ENCODE measurements at regions not wholly inside any gene's neighbourhood (a gene's known extent, or its start where the extent isn't known, plus 50 kb on each side); places are given as distances from the start of the nearest gene placed in this dataset.

- in situ Hi-C loops (cut with MboI) = no loop called here
- no peaks in the 10 kb centered on the region; the same call in 1 of the 2 replicates for H4K20me1 ChIP-seq (ENCODE audit: insufficient read depth)
- H3K27ac ChIP-seq = no peak overlapping the region
- no peak for DNase-seq
- H3K27me3 ChIP-seq (replicated peaks; ENCODE audit: insufficient read depth) = no peaks in the 10 kb centered on the region
- H3K36me3 ChIP-seq (ENCODE audit: low read depth) = no peaks in the 10 kb centered on the region
- no peaks in the 10 kb centered on the region for H3K4me1 ChIP-seq (ENCODE audit: insufficient read depth)
- H3K9me2 ChIP-seq (ENCODE audit: insufficient read depth) = no peaks in the 10 kb centered on the region
- no peak overlapping the region for H3K9ac ChIP-seq
- H3F3A ChIP-seq (ENCODE audit: insufficient read depth) = no peaks in the 10 kb centered on the region
- no peak overlapping the region for H2AFZ ChIP-seq
- 21 to 44% methylated on average over 1 of the region's 1 CpG for WGBS, 2 experiments (ENCODE audit: low coverage in 1 of 2, low lambda C conversion rate in 2 of 2, missing lambda C conversion rate in 2 of 2)
- H3K9me3 ChIP-seq (ENCODE audit: low read depth) = no peaks in the 10 kb centered on the region
- no peaks in the 10 kb centered on the region for H3K79me2 ChIP-seq (ENCODE audit: insufficient read depth)
- no peak overlapping the region for H3K4me2 ChIP-seq (ENCODE audit: unreplicated experiment)
- no peak overlapping the region for H3K4me3 ChIP-seq
- TF ChIP-seq EZH2phosphoT487 (IDR thresholded peaks at IDR 0.05; ENCODE audit: insufficient read depth, low read depth) (no peak), EZH2 (IDR thresholded peaks at IDR 0.05; ENCODE audit: insufficient read depth, poor library complexity, severe bottlenecking) (no peak)
Observed at GRCh38 chr5:50559955-50560354, 106.5 kb upstream of the PARP8 start.

- Histone ChIP-seq H3K27me3 (replicated peaks; ENCODE audit: insufficient read depth) (no peaks in the 10 kb centered on the region), H3K9ac (no peak overlapping the region), H3K9me2 (ENCODE audit: insufficient read depth) (no peaks in the 10 kb centered on the region), H3K4me2 (ENCODE audit: unreplicated experiment) (no peak overlapping the region), H3K4me3 (no peak overlapping the region), H2AFZ (no peak overlapping the region), H3F3A (ENCODE audit: insufficient read depth) (no peaks in the 10 kb centered on the region), H4K20me1 (ENCODE audit: insufficient read depth) (no peaks in the 10 kb centered on the region; the same call in 1 of the 2 replicates), H3K27ac (no peak overlapping the region), H3K79me2 (ENCODE audit: insufficient read depth) (no peaks in the 10 kb centered on the region), H3K9me3 (ENCODE audit: low read depth) (no peaks in the 10 kb centered on the region), H3K36me3 (ENCODE audit: low read depth) (no peaks in the 10 kb centered on the region), H3K4me1 (ENCODE audit: insufficient read depth) (no peaks in the 10 kb centered on the region)
- DNase-seq = no peak
- in situ Hi-C loops (cut with MboI) = no loop called here
- TF ChIP-seq EZH2phosphoT487 (IDR thresholded peaks at IDR 0.05; ENCODE audit: insufficient read depth, low read depth) (no peak), EZH2 (IDR thresholded peaks at IDR 0.05; ENCODE audit: insufficient read depth, poor library complexity, severe bottlenecking) (no peak)
- WGBS, 2 experiments (ENCODE audit: low coverage in 1 of 2, low lambda C conversion rate in 2 of 2, missing lambda C conversion rate in 2 of 2) = 26 to 28% methylated on average over 2 of the region's 2 CpGs
Observed at GRCh38 chr5:50562694-50563093, 103.7 kb upstream of the PARP8 start.

- Histone ChIP-seq H3K79me2 (ENCODE audit: insufficient read depth) (no peaks in the 10 kb centered on the region), H3K36me3 (ENCODE audit: low read depth) (no peaks in the 10 kb centered on the region), H3K27me3 (replicated peaks; ENCODE audit: insufficient read depth) (no peaks in the 10 kb centered on the region), H3K4me1 (ENCODE audit: insufficient read depth) (no peaks in the 10 kb centered on the region), H3K9me3 (ENCODE audit: low read depth) (no peaks in the 10 kb centered on the region), H3K9ac (no peak overlapping the region), H3K4me2 (ENCODE audit: unreplicated experiment) (no peak overlapping the region), H3K4me3 (no peak overlapping the region), H3K9me2 (ENCODE audit: insufficient read depth) (no peaks in the 10 kb centered on the region), H3F3A (ENCODE audit: insufficient read depth) (no peaks in the 10 kb centered on the region), H4K20me1 (ENCODE audit: insufficient read depth) (no peaks in the 10 kb centered on the region; the same call in 1 of the 2 replicates), H2AFZ (no peak overlapping the region), H3K27ac (no peak overlapping the region)
- no peak for DNase-seq
- no peak for TF ChIP-seq EZH2phosphoT487 (IDR thresholded peaks at IDR 0.05; ENCODE audit: insufficient read depth, low read depth)
- in situ Hi-C loops (cut with MboI) = no loop called here
- WGBS, 2 experiments (ENCODE audit: low coverage in 1 of 2, low lambda C conversion rate in 2 of 2, missing lambda C conversion rate in 2 of 2) = 6 to 9% methylated on average over 2 of the region's 2 CpGs
Observed at GRCh38 chr5:50564079-50564478, 102.4 kb upstream of the PARP8 start.

- 22 to 23% methylated on average over 1 of the region's 1 CpG for WGBS, 2 experiments (ENCODE audit: low coverage in 1 of 2, low lambda C conversion rate in 2 of 2, missing lambda C conversion rate in 2 of 2)
- no peaks in the 10 kb centered on the region for H3K4me1 ChIP-seq (ENCODE audit: insufficient read depth)
- in situ Hi-C loops (cut with MboI) = no loop called here
- H3K27me3 ChIP-seq (replicated peaks; ENCODE audit: insufficient read depth) = no peaks in the 10 kb centered on the region
- no peaks in the 10 kb centered on the region; the same call in 1 of the 2 replicates for H4K20me1 ChIP-seq (ENCODE audit: insufficient read depth)
- H3K9me2 ChIP-seq (ENCODE audit: insufficient read depth) = no peaks in the 10 kb centered on the region
- H2AFZ ChIP-seq = no peak overlapping the region
- no peaks in the 10 kb centered on the region for H3K36me3 ChIP-seq (ENCODE audit: low read depth)
- H3F3A ChIP-seq (ENCODE audit: insufficient read depth) = no peaks in the 10 kb centered on the region
- H3K27ac ChIP-seq = no peak overlapping the region
- H3K9me3 ChIP-seq (ENCODE audit: low read depth) = no peaks in the 10 kb centered on the region
- no peak overlapping the region for H3K4me3 ChIP-seq
- no peak overlapping the region for H3K9ac ChIP-seq
- H3K79me2 ChIP-seq (ENCODE audit: insufficient read depth) = no peaks in the 10 kb centered on the region
- TF ChIP-seq EZH2 (IDR thresholded peaks at IDR 0.05; ENCODE audit: insufficient read depth, poor library complexity, severe bottlenecking) = no peak
- no peak for TF ChIP-seq EZH2phosphoT487 (IDR thresholded peaks at IDR 0.05; ENCODE audit: insufficient read depth, low read depth)
- H3K4me2 ChIP-seq (ENCODE audit: unreplicated experiment) = no peak overlapping the region
- no peak for DNase-seq
Observed at GRCh38 chr5:50564558-50564957, 101.9 kb upstream of the PARP8 start.

- Histone ChIP-seq H3K27ac (no peak overlapping the region), H4K20me1 (ENCODE audit: insufficient read depth) (no peaks in the 10 kb centered on the region), H3F3A (ENCODE audit: insufficient read depth) (no peaks in the 10 kb centered on the region), H3K9me3 (ENCODE audit: low read depth) (no peaks in the 10 kb centered on the region), H2AFZ (no peak overlapping the region), H3K4me3 (no peak overlapping the region), H3K27me3 (replicated peaks; ENCODE audit: insufficient read depth) (no peaks in the 10 kb centered on the region), H3K4me1 (ENCODE audit: insufficient read depth) (no peaks in the 10 kb centered on the region), H3K4me2 (ENCODE audit: unreplicated experiment) (no peak overlapping the region), H3K36me3 (ENCODE audit: low read depth) (no peaks in the 10 kb centered on the region), H3K9ac (no peak overlapping the region), H3K9me2 (ENCODE audit: insufficient read depth) (no peaks in the 10 kb centered on the region), H3K79me2 (ENCODE audit: insufficient read depth) (no peaks in the 10 kb centered on the region)
- 23 to 37% methylated on average over 3 of the region's 3 CpGs for WGBS, 2 experiments (ENCODE audit: low coverage in 1 of 2, low lambda C conversion rate in 2 of 2, missing lambda C conversion rate in 2 of 2)
- no peak for DNase-seq
- TF ChIP-seq EZH2phosphoT487 (IDR thresholded peaks at IDR 0.05; ENCODE audit: insufficient read depth, low read depth) = no peak
- no peak for TF ChIP-seq EZH2 (IDR thresholded peaks at IDR 0.05; ENCODE audit: insufficient read depth, poor library complexity, severe bottlenecking)
- in situ Hi-C loops (cut with MboI) = no loop called here
Observed at GRCh38 chr5:50574121-50574520, 92.3 kb upstream of the PARP8 start.
